Stimulated activated CD8-positive, alpha-beta memory T cell treated with anti-CD3 and anti-CD28 coated beads, Interleukin-12 subunit alpha, Interleukin-12 subunit beta, amount 100 ng/mL, for 4 hours (primary cell): ENCODE measurements at regions not wholly inside any gene's neighbourhood (a gene's known extent, or its start where the extent isn't known, plus 50 kb on each side); places are given as distances from the start of the nearest gene placed in this dataset.
"Not testable (repeated sequence)": the region's sequence is repeated elsewhere in the genome, so short reads cannot be mapped to it uniquely, and the experiment has no call there.

Experiments used
- DNase-seq: peaks from one replicate; pipeline ENCODE4 v3.0.0-alpha.2; 2020; ENCODE audit warnings: low read depth

DNA sequence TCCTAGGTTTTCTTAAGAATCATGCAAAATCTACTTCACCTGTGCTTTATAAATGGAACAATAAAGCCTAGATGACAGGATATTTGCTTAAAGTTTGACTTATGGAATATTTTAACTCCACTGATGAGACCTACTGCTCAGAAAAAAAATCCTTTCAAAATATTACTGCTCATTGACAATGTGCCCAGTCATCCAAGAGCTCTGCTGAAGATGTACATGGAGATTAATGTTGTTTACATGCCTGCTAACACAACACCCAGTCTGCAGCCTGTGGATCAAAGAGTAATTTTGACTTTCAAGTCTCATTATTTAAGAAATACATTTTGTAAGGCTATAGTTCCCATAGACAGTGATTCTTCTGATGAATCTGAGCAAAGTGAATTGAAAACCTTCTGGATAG is 889.6 kb downstream of the CDH18 start:
- no peak for DNase-seq

DNA sequence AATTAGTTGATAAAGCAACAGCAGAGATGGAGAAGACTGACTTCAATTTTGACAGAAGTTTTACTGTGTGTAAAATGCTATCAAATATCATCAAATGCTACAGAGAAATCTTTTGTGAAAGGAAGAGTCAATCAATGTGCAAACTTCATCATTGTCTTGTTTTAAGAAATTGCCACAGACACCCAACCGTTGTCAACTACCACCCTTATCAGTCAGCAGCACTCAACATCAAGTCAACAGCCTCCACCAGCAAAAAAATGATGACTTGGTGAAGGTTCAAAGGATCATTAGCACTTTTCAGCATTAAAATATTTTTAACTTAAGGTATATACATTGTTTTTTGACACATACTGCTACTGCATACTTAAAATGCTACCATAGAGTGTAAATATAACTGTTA is 888.8 kb downstream of the CDH18 start:
- no peak for DNase-seq

DNA sequence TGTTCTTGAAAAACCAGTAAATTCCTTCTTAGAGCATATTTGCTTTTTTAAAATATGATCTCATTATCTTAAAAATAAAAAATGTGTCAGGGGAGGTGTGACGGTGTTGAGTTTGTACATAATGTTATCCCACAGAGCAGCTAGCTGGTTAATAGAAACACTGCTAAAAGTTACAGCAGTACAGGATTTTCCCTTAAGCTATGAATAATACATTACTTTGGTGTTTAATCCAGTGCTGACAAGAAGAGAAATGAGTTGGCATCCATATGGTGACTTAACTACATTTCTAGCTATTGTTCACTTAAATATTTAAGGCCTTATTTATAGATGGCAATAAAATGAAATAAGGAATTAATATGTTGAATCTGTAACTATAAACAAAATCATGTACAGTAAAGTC is 883.1 kb downstream of the CDH18 start:
- no peak for DNase-seq

DNA sequence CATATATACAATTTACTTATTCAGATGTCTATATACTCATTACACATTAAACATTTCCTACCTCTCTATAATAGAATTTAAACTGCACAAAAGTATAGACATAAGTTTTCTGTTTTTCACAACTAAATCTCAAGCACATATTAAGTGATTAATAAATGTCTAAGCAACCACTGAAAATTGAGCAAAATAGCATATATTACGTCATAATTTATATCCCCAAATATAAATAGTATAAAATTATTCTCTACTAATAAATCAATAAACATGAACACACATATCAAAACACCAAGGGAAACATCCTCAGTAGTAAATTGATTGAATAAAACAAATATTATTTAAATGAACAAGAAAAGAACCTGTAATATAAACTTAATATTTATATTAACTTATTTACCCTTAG is 865.1 kb downstream of the CDH18 start:
- no peak for DNase-seq

DNA sequence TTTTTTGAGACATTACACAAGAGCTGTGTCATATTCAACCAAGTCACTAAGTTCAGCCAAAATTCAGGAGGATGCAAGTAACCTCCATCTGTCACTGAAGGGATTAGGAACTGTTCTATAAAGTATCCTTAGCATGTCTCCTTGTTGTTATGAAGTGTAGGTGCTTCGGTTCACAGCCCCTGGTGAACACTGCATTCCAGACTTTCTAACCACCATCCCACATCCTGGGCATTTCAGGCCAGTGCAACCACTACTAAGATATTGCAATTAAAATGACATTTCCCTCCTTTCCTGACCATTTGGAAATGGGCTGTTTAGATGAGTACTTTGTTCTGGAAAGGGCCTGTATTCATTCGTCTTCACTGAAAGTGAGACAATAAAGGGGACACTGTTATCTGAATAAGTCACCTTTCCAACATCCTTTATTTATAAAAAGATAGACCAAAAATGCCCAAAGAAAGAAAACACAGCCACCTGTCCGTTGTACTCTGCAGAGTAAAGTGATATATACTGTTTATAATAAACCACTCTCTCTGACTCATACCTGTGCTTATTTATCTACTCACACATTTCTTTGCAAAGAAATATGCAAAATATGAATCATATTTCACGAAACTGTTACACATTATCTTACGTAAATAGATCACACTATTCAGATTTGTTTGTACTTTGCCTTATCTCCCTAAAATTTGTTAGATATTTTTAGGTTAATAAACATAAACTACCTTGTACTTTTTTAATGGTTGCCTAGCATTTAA is 861.9 kb downstream of the CDH18 start:
- DNase-seq: no peak

DNA sequence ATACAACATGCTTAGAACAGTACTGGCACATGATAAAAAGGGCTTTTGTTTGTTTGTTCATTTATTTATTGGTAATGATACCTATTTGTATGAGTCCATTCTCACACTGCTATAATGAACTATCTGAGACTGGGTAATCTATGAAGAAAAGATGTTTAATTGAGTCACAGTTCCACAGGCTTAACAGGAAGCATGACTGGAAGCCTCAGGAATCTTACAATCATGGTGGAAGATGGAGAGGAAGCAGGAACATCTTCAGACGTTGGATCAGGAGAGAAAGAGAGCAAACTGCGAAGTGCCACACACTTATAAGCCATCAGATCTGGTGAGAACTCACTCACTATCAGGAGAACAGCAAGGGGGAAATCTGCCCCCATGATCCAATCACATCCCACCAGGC is 847.7 kb downstream of the CDH18 start:
- no peak for DNase-seq

DNA sequence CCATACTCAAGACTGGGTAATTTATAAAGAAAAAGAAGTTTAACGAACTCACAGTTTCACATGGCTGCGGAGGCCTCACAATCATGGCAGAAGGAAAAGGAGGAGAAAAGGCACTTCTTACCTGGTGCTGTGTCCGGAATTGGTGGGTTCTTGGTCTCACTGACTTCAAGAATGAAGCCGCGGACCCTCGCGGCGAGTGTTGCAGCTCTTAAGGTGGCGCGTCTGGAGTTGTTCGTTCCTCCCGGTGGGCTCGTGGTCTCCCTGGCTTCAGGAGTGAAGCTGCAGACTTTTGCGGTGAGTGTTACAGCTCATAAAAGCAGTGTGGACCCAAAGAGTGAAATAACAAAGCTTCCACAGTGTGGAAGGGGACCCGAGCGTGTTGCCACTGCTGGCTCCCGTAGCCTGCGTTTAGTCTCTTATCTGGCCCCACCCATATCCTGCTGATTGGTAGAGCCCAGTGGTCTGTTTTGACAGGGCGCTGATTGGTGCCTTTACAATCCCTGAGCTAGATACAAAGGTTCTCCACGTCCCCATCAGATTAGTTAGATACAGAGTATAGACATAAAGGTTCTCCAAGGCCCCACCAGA is 846.0 kb downstream of the CDH18 start:
- not testable (repeated sequence) for DNase-seq

DNA sequence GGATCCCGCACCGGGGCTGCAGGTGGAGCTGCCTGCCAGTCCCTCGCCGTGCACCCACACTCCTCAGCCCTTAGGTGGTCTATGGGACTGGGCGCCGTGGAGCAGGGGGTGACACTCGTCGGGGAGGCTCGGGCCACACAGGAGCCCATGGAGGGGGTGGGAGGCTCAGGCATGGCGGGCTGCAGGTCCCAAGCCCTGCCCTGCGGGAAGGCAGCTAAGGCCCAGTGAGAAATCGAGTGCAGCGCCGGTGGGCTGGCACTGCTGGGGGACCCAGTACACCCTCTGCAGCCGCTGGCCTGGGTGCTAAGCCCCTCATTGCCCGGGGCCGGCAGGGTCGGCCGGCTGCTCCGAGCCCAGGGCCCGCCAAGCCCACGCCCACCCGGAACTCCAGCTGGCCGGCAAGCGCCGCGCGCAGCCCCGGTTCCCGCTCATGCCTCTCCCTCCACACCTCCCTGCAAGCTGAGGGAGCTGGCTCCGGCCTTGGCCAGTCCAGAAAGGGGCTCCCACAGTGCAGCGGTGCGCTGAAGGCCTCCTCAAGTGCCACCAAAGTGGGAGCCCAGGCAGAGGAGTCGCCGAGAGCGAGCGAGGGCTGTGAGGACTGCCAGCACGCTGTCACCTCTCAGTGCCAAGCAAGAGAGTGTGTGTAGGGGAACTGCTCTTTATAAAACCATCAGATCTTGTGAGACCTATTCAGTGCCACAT is 845.1 kb downstream of the CDH18 start:
- not testable (repeated sequence) for DNase-seq

DNA sequence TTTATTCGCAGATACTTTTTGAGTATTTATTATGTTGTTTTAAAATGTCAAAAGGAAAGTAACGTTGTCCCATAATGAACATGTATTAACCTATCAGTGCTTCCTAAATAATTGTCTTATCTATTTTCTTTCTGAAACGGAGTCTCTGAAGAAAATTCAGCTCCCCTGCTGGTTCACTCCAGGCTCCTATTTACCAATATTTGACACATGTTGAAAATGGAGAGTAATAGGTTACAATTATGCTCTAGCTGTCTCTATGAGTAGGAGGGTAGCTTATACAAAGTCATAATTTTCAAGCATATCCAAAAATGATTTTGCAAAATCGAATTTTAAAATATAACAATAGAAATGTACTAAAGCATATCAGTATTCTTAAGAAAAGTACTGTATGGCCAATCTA is 844.1 kb downstream of the CDH18 start:
- no peak for DNase-seq

DNA sequence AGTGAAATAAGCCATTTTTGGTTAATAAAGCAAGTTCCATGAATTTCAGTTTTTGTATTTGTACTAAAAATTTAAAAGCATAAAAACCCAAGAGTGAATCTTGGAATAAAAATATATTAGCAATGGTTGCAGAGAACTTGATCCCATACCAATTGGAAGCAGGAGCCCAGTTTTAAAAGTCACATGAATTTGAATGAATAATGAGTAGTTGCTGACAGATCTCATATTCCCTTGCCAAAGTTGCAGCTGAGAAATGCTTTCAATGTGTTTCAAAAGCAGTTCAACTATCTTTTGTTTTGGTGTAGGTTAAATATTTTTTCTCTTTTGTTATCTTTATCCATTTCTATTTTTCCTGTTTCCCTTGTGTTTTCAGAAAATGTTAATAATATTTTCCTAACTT is 818.6 kb downstream of the CDH18 start:
- no peak for DNase-seq

DNA sequence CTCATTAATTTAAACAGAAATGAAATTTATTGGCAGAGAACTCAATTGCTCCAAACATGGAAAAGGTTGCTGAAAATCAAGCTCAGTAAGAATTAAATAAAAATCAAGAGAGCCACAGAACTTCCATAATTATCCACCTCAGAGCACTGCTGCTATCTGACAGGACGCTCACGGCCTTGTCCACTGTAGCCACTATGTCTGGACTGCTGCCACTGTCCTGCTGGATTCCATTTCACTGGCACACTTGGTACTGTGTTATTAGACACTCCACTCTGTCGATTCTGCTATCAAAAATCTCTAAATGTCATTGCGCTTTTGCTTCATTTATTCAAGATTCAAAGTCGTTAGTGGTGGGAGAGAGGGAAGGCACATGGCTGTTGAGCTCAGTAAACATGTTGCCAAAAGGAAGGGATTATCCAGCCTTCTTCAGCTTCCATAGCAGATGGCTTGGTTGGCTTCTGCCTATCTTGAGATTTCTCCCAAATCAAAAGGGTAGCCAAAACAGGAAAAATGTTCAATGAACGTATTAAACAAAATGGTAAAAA is 815.0 kb downstream of the CDH18 start:
- no peak for DNase-seq

DNA sequence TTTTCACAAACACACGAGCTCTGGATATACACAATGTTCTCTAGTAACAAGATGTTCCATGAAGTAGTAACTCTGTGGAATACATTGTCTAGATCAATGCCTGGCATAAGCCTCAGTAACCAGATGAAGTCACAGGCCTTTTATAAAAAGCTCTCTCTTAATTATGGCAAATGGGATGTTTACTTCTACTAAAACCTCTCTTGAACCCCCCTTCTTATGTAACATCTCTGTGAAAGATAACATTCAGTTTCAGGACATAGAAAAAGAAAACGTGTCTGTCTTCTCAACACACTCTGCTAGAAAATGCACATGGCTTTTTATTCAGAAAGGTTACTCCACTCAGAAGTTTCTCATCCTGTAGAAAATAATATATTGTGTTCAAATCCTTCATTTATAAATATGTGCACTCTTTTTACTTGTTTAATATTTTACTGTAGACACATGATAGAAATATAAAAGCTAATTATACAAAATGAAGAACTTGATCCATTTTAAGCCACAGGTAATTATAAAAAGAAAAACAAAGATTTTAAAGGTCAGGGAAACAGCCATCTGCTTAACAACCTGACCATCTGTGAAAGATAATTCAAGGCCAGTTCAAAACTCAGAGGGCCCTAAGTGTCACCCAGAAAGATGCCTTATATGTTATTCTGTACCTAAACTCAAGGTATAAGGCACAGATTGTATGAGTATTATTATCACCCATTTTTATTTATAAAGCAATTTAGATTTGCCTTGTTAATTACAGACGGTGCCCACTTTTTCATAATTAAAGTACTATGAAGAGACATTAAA is 812.0 kb downstream of the CDH18 start:
- no peak for DNase-seq

DNA sequence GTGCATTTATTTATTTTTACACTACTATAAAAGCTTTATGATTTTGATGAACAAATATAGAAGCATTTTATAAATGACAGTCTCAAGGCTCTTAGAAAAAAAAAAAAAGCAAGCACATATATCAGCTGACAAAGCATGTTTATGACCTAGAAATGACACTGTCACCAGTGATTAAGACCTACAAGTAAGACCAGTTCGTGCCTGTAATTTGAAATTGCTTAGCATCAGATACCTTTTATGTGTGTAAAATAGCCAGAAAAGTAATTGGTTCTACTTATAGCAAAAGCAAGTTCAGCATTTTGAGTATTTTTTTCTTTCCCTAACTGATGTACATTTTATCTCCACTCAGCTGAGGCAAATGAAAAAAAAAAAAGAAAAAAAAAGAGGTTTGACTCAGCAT is 808.4 kb downstream of the CDH18 start:
- no peak for DNase-seq

DNA sequence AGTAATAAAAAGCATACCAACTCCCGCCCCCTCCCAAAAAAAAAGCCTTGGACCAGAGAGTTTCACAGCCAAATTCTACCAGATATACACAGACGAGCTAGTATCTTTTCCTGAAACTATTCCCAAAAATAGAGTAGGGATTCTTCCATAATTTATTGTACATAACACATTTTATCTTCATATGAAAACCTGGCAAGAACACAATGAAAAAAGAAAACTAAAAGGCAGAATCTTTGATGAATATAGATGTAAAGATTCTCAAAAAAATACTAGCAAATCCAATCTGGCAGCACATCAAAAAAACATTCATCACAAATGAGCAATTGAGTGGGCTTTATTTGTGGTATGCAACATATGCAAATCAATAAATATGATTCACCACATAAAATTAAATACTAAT is 798.8 kb downstream of the CDH18 start:
- no peak for DNase-seq

DNA sequence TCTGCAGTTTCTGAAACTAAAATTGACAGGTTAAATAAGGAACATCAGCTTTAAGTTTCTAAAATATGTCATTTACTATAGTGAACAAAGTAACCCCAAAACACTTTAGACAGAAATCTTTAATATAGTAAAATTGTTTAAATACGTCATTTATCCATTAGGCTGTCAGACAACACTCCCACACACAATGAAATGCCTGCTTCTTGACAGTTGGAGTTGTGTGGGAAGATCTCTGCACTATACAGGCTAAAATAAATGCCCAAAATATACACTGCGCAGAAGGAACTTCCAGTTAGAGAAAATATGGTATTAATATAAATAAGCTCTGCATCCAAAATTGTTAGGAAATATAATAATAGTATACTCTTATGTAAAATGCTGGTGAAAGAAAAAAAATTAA is 794.4 kb downstream of the CDH18 start:
- DNase-seq: no peak

DNA sequence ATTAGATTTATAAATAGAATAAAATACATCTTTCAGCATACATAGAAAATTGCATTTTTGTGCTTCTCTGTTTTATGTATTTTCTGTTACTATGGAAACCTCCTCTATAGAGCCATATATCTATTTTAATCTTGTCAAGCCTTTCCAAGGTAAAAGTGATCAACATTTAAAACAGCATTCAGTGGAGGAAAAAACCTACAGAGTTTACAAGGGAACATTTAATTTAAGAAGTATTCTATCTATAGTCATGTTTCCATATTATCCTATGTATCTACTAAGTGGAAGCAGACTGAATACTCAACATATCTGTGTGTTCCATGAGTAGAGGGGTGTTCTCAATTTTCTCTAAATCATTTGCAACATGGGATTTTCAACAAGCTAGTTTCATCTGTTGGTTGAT is 791.4 kb downstream of the CDH18 start:
- no peak for DNase-seq

DNA sequence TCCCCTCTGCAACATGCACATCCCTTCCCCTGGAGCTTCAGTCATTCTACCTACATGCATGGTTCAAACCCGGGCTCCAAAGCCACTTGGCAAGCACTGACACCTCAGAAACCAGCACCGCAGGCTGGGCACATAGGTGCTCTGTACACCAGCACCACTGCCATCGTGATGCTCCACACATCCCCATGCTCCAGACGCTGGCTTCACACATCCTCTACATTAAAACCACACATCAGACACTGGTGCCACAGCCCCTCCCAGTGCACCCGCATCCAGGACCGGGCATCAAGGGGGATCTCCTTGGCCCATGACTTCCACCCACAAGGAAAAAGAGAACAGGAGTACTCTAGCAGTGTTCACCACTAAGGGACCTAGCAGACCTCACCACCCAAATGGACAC is 787.7 kb downstream of the CDH18 start:
- DNase-seq: no peak

DNA sequence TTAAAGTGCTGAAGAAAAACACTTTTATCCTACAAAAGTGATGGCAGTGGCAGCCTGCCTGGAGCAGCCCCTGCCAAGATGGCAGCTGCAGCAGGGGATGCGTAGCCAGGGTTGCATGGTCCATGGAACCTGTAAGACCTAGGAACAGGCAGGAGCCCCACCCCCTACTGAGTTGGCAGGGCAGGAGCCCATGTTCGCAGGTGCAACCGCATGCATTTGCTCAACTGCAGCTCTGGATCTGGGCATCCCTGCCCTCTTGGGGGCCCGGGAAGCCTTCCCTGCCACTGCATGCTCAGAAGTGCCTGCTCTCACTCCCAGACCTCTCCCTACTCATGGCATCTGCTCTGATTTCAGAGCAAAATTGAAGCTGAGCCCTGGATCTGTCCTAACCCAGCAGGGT is 779.6 kb downstream of the CDH18 start:
- no peak for DNase-seq

DNA sequence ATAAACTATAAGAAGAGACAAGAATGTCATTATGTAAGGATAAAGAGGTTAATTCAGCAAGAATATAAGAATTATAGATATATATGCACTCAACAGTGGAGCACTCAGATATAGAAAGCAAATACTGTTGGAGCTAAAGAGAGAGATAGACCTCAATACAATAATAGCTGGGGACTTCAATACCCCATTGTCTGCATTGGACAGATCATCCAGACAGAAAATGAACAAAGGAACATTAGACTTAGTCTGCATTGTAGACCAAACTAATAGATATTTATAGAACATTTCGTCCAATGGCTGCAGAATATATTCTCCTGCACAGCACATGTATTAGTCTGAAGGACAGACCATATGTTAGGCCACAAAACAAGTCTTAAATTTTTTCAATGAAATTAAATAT is 777.1 kb downstream of the CDH18 start:
- no peak for DNase-seq

DNA sequence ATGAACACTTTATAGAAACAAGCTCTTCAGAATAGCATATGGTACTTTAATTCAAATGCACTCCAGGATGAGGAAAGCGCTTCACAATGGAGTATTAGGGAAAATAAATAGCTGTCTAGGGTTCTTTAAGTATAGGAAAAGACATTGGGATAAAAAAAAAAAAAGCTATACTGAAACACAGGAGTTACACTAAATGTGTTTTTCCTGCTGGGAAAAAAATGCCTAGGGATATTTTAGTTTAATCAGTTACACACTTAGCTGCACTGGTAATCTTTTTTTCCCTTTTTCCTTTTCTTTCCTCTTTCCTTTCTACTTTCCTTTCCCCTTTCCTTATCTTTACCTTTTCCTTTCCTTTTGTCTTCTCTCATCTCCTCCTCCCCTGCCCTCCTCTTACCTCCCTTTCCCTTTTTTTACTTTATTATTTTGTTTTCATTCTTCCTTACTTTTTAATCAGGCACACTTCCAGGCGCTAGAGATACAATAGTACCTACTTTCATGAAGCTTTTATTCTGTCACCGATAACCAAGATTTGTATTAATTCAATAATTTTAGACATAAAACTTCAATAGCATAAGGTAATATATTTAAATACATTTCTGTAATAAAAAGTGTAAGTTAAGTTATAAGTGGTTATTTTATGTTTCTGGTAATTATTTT is 758.7 kb downstream of the CDH18 start:
- DNase-seq: no peak

DNA sequence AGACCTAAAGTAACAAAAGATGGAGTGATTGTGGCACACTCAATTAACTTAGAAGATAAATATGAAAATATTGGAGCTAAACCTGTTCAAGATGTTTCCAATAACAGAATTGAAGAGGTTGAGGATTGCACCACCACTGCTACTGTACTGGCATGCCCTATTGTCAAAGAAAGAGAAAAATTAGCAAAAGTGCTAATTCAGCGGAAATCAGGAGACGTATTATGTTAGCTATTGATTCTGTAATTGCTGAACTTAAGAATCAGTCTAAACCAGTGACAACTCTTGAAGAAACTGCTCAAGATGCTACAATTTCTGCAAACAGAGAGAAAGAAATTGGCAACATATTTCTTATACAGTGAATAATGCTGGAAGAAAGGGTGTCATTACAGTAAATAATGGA is 754.4 kb downstream of the CDH18 start:
- DNase-seq: no peak

DNA sequence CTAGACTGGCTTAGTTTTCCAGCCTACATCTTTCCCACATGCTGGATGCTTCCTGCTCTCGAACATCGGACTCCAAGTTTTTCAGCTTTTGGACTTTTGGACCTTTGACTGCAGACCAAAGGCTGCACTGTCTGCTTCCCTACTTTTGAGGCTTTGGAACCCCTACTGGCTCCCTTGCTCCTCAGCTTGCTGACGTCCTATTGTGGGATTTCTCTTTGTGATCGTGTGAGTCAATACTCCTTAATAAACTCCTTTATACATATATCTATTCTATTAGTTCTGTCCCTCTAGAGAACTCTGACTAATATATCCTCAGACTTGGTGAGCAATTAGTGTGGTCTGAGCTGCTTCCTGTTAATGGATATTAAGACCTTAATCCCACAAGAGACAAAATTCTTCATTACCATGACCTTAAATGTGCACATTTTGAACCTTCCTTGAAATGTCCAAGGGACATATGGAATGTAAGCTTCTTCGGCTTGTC is 752.9 kb downstream of the CDH18 start:
- no peak for DNase-seq
